Esophagus squamous epithelium (tissue), 5 donors: ENCODE measurements at regions not wholly inside any gene's neighbourhood (a gene's known extent, or its start where the extent isn't known, plus 50 kb on each side); places are given as distances from the start of the nearest gene placed in this dataset.
A peak's percentile ranks its signal among the peaks of the same experiment; 100 is the strongest.

Source experiments
- DNase-seq: peaks from one replicate; lab custom pipeline; 2025; lab: John Stamatoyannopoulos, UW
- H3K27ac ChIP-seq, 4 donors: fragments of 200-600 bp; sonication (generic); one replicate each; pipeline ENCODE4 v1.5.1; 2016 to 2019; ENCODE audit warnings: mild to moderate bottlenecking in 1 of 4
- H3K27me3 ChIP-seq, 4 donors: fragments of 200-600 bp; sonication (generic); 1 replicate in 3 of 4; 2 replicates in 1 of 4; pipeline versions ENCODE4 v1.5.1 to v1.6.0; 2017 to 2021; ENCODE audit warnings: antibody characterized with exemption in 1 of 4
- H3K36me3 ChIP-seq, 3 donors: fragments of 200-600 bp; sonication (generic); one replicate each; pipeline ENCODE4 v1.5.1; 2016 to 2019
- H3K4me1 ChIP-seq, 3 donors: fragments of 200-600 bp; sonication (generic); one replicate each; pipeline ENCODE4 v1.5.1; 2017 to 2019
- H3K4me3 ChIP-seq, 4 donors: fragments of 200-600 bp; sonication (generic); 1 replicate in 3 of 4; 2 replicates in 1 of 4; pipeline ENCODE4 v1.5.1; 2016 to 2019; ENCODE audit warnings: mild to moderate bottlenecking in 2 of 4, moderate library complexity in 1 of 4
- H3K9me3 ChIP-seq, 3 donors: fragments of 200-600 bp; sonication (generic); one replicate each; pipeline ENCODE4 v1.5.1; 2016 to 2019
- CTCF ChIP-seq, 6 experiments: fragments of 450-650 bp in 4 of 6; fragments of 200-600 bp in 2 of 6; sonication (generic) in 2 of 6; IDR thresholded peaks; one replicate each; pipeline ENCODE4 v1.5.1; 2016 to 2019; ENCODE audit warnings: antibody characterized with exemption in 6 of 6, mild to moderate bottlenecking in 4 of 6, moderate library complexity in 4 of 6
- POLR2A ChIP-seq, 4 donors: fragments of 450-650 bp; IDR thresholded peaks; one replicate each; pipeline ENCODE4 v1.6.1; 2017; ENCODE audit warnings: antibody characterized with exemption in 4 of 4, mild to moderate bottlenecking in 4 of 4, moderate library complexity in 3 of 4
- WGBS, 2 donors: methylation state at CpG; one replicate each; pipeline ENCODE4 v1.1.5; 2018; 5-methylcytosine and 5-hydroxymethylcytosine counted together
- intact Hi-C: fragments of 100-400 bp; cut with DNase I; formaldehyde crosslinking; loops from one replicate; pipeline ENCODE4 v1.15.0; 2022
- donor health status: DM: yes; HTN: yes; CAD: no.

GRCh38 chr2:120949027-120949956 is 213.6 kb downstream of the GLI2 start:
- TF ChIP-seq CTCF (IDR thresholded peaks at IDR 0.05) (peak in 3 of 6 experiments; percentile 10 to 48 (median 10)), POLR2A (IDR thresholded peaks at IDR 0.05) (no peak)
- H3K36me3 ChIP-seq: no peaks in the 10 kb centered on the region
- DNase-seq: no peak
- no peaks in the 10 kb centered on the region for H3K27me3 ChIP-seq
- peaks cover 0 to 10% (median 0%) of the 10 kb centered on the region in 3 donors for H3K4me1 ChIP-seq
- H3K9me3 ChIP-seq: no peaks in the 10 kb centered on the region
- H3K27ac ChIP-seq: no peak overlapping the region
- intact Hi-C loops: no loop called here
- no peak overlapping the region for H3K4me3 ChIP-seq
- WGBS, 2 donors: 67 to 75% methylated on average over 5 to 10 of the region's 12 CpGs

GRCh38 chr2:120949957-120950590 is 214.4 kb downstream of the GLI2 start:
- TF ChIP-seq CTCF (IDR thresholded peaks at IDR 0.05) (no peak), POLR2A (IDR thresholded peaks at IDR 0.05) (no peak)
- Histone ChIP-seq H3K9me3 (no peaks in the 10 kb centered on the region), H3K4me1 (peaks cover 0 to 9% (median 0%) of the 10 kb centered on the region in 3 donors), H3K4me3 (no peak overlapping the region), H3K27me3 (no peaks in the 10 kb centered on the region), H3K27ac (no peak overlapping the region), H3K36me3 (no peaks in the 10 kb centered on the region)
- intact Hi-C loops: no loop called here
- 82 to 85% methylated on average over 6 to 7 of the region's 7 CpGs for WGBS, 2 donors
- DNase-seq: no peak

- intact Hi-C loops: no loop called here
- Histone ChIP-seq H3K9me3 (no peaks in the 10 kb centered on the region), H3K27me3 (peaks cover 0 to 4% (median 0%) of the 10 kb centered on the region in 4 donors), H3K36me3 (no peaks in the 10 kb centered on the region), H3K27ac (no peak overlapping the region), H3K4me1 (peaks cover 0 to 9% (median 0%) of the 10 kb centered on the region in 3 donors), H3K4me3 (no peak overlapping the region)
- WGBS, 2 donors: 74 to 77% methylated on average over 6 of the region's 6 CpGs
- no peak for DNase-seq
- no peak for TF ChIP-seq CTCF (IDR thresholded peaks at IDR 0.05)
- TF ChIP-seq POLR2A (IDR thresholded peaks at IDR 0.05): no peak
Measured at GRCh38 chr2:120951693-120952092, 216.0 kb downstream of the GLI2 start.

GRCh38 chr2:120952318-120952717 is 216.7 kb downstream of the GLI2 start:
- TF ChIP-seq CTCF (IDR thresholded peaks at IDR 0.05): no peak
- no peak for TF ChIP-seq POLR2A (IDR thresholded peaks at IDR 0.05)

More at GRCh38 chr2:120952318-120952717, 216.7 kb downstream of the GLI2 start:
- no peaks in the 10 kb centered on the region for H3K36me3 ChIP-seq
- no peak for DNase-seq
- no peaks in the 10 kb centered on the region for H3K9me3 ChIP-seq
- peaks cover 0 to 4% (median 0%) of the 10 kb centered on the region in 4 donors for H3K27me3 ChIP-seq
- peaks cover 0 to 9% (median 0%) of the 10 kb centered on the region in 3 donors for H3K4me1 ChIP-seq
- 45 to 48% methylated on average over 8 to 9 of the region's 9 CpGs for WGBS, 2 donors
- no peak overlapping the region for H3K4me3 ChIP-seq
- intact Hi-C loops: no loop called here
- H3K27ac ChIP-seq: no peak overlapping the region
